ENCODE measurements at regions not wholly inside any gene's neighbourhood (a gene's known extent, or its start where the extent isn't known, plus 50 kb on each side); places are given as distances from the start of the nearest gene placed in this dataset.
"Not testable (repeated sequence)": the region's sequence is repeated elsewhere in the genome, so short reads cannot be mapped to it uniquely, and the experiment has no call there.

DNA sequence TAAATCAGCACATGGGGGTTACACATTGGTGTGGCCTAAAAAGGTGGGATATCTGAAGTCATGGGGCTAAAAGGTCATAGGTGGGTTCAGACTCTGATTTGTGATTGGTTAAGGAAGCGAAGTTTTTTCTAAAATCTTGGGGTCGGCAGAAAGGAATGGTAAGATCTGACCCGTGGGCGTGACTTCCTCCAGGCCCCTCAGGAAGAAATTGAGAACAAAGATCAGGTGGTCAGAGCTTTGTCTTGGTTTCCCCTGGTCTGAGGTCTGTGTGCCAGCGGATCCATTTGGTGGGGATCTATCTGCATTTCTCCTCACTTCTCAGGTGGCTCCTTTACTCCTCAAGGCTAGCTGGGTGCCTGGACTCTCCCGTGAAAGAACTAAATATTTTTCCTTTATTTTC lies 302.8 kb downstream of the ABCC12 start:
- no peak for DNase-seq

DNA sequence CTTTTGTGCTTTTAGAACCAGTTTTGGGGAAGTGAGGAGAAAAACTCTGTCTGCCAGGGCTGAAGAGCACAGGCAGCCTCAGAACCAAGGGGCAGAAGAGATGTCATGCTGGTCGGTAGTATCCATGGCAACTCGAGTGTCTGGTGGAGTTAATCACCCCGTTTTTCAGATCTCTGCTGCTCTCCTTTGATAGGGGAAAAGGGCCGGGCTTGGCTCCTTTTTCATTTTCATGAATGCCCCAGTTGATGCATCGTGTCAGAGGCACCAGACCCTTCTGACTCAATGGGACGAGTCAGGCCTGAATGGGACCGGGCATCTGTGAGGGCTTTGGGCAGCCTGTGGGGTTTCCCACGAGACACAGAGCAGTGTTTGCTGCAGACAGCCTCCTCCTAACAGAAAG lies 304.6 kb downstream of the ABCC12 start:
- DNase-seq: no peak

DNA sequence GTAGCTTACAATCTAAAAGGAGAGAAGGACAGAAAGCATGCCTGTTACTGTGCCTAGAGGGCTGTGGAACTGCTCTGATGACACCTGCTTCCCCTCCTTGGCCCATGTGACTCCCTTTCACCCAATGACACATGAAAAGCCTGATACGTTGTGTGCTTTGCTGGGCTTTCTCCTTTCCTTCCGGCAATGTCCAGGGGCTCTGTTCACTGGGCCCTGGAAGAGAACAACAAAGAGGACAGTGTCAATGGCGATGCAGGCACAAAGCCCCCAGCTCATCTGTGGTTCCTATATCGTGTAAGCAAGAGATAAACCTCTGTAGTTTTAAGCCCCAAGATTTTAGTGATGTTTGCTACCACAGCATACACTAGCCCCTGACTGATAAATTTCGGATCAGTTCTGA lies 306.1 kb downstream of the ABCC12 start:
- DNase-seq: no peak

DNA sequence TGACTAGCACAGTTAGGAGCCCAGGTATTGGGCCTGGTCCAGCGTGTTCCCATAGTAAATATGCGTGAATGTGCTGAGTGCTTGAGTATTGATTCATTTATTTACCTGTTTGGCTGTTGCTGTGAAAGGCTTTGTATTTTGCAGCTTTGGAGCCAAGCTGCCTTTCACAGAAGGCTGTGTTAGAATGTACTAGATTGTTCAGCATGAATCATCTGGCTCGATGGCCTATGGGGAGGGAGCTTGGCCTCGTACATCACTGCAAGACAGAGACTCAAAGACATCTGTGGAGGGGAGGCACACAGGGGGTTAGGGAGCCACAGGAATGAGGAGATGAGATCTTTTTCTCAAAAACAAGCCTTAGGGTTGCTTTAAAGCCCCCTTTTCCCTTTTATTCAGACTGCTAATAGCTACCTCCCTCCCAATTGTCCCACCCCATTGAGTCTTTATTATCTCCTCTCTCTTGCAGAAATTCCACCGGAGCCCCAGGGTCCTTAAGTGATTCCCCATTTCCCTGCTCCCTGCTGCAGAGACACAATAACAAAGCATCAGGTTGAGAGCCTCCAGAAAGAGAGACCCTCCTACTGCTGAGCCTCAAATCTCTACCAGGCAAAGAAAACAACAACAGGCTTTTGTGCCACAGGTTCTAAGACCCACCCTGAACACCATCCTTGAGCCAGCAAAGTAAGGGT lies 307.2 kb downstream of the ABCC12 start:
- DNase-seq: no peak

DNA sequence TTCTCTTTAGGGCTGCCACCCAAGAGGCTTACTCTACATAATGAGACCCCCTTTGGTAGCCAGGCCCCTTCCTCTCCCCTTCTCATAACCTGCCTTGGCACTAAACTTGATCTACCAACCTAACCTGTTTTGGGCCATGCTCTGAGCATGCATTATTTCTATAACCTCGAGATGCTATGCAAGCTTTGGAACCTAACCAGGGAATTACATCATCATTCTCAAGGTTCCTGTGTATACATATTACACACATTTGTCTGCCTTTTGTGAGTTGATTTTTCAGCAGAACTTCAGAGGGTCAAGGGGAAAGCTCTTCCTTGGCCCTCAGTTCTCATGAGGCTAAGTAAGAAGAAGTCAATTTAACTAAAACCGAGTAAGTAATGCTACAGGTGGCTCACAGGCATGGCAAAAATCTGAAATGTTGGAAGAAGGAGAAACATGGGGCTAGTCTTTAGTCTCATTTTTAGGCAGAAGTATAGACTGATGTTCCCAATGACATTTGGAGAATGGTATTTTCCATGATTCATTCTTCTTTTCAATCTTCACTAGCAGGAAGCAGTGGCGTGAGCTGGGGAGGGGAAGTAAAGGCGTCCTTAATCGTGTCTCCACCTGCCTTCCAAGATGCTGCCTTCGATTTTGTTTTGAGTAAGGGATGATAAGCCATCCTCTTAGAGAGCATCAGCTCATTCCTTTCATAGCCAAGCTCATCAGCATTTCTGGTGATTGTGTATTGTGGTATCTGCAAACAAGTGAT lies 308.4 kb downstream of the ABCC12 start:
- no peak for DNase-seq

DNA sequence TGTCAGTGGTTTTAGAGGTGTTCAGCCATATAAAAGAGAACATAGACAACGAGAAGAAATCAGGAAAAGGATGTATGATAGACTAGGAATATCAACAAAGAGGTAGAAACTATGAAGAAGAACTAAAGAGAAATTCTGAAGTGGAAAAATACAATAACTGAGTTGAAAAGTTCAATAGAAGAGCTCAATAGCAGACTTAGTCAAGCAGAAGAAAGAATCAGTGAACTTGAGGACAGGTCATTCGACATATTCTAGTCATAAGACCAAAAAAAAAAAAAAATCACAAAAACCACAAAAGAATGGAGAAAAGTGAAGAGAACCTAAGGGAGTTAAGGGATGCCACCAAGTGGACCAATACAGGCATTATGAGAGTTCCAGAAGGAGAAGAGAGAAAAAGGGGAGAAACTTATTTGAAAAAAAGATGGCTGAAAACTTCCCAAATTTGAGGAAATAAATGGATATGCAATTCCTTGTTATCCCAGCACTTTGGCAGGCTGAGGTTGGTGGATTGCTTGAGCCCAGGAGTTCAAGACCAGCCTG lies 321.2 kb downstream of the ABCC12 start:
- DNase-seq: no peak

DNA sequence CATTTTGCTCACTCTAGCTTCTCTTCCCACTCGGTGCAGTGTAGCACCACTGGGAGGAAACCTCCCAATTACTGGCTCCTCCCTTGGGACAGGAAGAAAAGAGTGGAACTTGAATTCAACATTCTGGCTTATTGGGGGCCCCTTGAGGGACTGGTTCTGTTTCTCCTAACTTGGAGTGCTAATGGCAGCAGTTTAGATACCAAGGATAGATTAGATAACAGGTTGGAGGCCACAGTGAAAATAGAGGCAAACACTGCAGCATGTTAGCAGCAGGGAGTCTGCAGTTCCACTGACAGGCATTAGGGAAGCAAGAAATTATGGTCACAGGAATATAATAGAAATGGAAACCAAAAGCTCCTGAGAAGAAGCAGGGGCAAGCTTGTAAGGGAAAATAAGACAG lies 322.0 kb downstream of the ABCC12 start:
- no peak for DNase-seq

DNA sequence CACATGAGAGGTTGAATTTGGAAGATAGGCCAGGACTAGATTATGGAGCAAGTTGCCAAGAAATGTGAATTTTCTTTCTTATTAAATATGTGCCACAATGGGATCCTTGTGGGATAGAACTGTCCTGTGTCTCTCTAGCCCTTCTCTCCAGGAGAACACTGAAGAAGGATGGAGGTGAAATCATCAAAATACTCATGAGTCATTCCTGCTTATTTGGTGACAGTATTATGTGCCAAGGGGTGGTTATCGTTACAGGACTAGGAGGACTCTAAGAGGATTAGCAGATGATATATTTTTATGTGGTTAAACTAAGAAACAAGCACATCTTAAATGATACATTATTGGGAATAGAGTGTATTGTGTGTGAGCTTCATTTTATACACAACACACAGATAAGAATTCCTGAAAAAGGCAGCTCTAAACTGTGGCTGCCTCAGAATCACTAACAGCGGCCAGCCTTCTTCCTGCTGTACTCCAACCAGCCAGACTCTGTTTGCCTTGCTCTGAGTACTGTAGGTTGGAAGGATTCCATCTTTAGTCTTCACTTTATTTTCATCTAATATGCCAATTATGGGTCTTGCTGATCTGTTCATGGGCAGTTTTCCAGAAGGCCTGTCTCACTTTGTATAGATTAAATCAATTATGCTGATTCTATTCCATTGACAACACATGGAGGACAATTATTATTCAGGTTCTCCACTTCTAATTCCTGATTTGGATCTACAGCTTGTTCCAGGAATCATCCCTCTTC lies 325.8 kb downstream of the ABCC12 start:
- DNase-seq: no peak

DNA sequence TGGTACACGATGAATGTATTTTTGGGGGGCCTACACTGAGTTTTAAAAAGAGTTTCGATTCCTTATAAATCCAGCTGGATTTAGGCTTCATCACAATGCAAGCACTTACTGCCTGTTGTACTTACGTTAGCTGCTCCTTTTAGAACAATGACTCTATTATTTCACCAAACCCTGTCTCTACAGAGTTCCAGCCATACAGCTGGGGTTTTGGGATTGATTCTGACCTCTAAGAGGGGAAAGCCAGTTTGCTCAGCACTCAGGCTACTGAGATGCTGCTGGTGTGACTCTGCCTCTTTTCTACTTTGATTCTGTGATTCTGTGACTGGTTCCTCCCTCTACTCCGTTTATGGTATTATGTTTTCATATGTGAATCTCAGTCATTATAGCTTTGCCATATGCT lies 329.7 kb downstream of the ABCC12 start:
- DNase-seq: no peak

DNA sequence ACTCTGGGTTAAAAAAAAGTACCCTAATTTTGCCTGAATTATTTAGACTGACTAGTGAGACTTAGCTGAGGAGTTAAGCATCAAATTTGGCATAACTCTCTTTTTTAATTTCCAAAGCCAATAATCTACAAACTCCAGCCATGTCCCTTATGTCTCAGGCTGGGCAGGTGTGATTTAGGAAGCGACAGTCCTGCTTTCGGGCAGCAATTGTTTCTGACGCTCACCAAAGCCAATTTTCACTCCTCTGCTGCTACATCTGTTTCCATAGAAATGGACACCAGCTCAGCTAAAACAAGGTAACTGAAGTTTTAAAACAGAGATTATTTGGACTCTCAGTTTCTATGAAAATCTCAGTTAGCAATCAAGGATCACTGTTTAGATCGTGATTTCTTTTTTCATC lies 338.7 kb downstream of the ABCC12 start:
- DNase-seq: no peak

DNA sequence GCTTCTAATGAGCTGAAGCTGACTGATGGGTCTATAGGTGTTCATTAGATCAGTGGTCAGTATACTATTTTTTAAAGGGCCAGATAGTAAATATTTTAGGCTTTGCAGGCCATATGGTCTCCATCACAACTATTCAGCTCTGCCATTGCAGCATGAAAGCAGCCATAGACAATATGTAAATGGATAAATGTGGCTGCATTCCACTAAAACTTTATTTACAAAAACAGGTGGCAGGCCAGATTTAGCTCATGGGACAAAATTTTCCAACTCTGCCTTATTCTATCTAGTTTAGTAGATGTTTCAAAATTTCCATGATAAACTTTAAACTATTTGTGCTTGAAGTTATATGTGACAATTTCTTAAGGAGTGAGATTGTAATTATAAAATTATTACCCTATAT lies 339.3 kb downstream of the ABCC12 start:
- no peak for DNase-seq

DNA sequence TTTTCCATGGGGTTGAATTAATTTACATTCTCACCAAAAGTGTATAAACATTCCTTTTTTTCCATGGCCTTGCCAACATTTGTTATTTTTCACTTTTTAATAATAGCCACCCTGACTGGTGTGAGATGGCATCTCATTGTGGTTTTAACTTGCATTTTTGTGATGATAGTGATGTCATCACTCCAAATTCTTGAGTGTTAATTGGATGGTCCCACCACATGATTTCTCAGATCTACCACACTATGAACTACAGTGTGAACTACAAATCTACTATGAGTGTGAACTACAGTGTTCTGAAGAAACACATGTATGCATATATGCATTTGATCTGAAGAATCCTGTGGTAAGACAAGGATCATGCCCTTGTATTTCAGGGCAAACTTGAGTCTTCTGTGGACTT lies 340.1 kb downstream of the ABCC12 start:
- DNase-seq: no peak

DNA sequence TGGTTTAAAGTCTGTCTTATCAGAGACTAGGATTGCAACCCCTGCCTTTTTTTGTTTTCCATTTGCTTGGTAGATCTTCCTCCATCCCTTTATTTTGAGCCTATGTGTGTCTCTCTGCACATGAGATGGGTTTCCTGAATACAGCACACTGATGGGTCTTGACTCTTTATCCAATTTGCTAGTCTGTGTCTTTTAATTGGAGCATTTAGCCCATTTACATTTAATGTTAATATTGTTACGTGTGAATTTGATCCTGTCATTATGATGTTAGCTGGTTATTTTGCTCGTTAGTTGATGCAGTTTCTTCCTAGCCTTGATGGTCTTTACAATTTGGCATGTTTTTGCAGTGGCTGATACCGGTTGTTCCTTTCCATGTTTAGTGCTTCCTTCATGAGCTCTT lies 344.0 kb downstream of the ABCC12 start:
- not testable (repeated sequence) for DNase-seq

DNA sequence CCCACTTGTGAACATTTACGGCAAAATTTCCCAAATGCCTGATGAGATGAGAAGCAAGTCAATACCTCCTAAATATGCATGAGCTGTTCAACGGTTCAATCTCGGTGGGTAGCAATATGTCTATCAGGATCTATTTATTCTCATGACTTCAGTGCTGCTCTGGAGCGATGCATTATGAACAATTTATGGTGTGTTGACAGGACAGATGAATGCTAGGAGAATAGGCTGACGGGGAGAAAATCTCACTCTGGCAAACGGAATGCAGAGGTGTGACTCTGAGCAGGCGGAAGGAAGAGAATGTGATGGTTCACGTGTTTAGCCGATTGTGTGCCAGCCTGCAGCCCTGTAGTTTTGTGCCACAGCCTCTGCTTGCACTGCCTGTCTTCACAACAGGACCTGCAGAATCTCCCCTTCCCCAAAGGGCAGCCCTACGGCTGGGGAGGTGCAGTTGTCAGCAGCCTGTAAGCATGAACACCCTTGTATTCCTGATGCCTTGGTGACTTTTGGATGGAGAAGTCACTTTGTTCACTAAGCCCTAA lies 345.2 kb downstream of the PHKB start:
- DNase-seq: no peak

DNA sequence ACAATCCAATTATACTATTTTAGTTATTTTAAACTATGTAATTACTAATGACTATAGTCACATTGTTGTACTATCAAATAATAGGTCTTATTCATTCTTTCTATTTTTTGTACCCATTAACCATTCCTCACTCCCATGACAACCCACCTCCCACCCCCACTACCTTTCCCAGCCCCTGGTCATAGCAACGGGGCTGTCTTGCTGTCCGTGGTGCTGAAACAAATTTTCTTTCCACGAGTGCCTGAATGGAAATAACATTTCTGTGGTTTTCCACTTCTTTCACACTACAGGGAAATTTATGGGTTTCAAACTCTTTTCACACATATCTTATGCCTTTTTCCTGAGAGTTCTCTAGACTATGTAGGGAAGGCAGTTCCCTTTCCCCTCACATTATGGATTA lies 326.6 kb downstream of the PHKB start:
- no peak for DNase-seq

DNA sequence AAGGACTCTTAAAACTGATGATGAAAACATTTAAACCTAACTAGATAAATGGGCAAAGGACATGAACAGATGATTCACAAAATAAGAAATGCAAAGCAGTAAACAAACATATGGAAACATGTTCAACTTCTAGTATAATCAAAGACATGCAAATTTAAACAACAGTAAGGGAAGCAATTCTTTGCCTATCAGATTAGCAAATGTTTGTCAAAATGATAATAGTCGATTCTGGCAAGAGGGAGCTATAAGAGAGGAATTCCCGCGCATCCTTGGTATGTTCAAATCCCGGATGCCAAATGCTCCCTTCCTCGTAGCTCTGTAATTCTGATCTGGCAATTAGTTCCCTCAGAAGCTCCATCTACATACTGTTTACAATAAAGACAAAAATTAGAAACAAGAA lies 320.5 kb downstream of the PHKB start:
- DNase-seq: no peak

DNA sequence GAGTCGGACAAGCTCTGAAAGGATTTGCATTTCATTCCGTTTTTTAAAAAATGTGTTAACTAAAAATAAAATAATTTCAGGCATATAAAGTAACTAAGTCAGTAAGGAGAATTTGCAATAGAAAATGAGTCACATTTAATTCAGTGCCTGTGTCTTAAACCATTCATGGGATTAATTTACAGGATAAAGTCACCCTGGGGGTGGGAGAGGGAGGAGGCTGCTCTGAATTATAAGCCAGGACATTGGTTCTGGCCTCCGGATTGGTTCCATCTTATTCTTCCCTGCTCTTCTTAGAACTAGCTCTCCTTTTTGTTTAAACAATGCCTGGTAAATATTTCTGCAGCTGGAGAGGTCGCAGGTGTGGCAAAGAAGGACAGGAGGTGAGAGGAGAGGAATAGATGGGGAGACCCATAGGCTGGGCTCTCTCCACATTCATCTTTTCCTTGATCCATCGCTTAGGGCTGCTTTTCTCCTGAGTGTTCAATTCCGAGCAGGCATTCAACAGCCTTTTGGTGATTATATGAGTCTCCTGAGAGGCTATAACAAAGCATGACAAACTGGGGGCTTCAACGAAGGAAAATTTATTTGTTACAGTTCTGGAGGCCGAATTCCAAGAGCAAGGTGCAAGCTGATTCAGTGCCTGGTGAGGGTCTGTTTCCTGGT lies 319.2 kb downstream of the PHKB start:
- DNase-seq: no peak

DNA sequence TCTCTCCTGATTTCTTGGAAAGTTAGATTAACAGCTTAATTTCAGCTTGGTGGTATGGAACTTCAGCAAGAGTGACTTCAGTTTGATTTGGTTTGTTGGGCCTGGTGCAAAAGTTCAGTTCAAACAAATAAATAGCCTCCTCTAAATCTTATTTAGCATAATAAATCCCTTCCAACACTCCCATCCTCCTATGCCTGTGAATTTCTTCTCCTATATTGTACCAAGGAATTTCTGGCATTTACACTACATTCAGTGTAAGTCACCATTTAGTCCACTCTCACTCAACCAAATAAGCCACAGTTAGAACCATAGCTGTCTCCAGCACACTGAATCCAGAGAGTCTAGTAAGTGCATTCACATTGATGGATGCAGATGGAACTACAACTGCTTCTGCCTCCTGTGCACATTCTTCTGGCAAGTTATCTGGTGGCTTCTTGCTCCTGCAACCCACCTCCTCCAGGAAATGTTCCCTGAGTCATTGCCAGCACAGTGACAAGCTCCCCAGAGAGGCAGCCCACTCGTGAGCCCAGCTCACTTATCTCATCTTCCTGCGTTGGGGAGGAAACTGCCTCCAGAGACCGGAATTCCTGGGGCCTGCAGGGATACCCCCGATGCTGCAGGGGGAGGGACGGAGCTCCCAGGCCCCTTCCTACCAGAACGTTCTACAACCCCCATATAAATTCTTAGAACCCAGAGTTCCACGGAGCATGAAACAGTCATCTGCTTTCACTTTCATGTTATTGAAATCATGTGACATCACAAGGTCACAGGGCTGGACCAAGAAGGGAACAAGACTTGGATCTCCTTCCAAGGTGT lies 318.3 kb downstream of the PHKB start:
- peak; percentile 19 to 29 for DNase-seq

DNA sequence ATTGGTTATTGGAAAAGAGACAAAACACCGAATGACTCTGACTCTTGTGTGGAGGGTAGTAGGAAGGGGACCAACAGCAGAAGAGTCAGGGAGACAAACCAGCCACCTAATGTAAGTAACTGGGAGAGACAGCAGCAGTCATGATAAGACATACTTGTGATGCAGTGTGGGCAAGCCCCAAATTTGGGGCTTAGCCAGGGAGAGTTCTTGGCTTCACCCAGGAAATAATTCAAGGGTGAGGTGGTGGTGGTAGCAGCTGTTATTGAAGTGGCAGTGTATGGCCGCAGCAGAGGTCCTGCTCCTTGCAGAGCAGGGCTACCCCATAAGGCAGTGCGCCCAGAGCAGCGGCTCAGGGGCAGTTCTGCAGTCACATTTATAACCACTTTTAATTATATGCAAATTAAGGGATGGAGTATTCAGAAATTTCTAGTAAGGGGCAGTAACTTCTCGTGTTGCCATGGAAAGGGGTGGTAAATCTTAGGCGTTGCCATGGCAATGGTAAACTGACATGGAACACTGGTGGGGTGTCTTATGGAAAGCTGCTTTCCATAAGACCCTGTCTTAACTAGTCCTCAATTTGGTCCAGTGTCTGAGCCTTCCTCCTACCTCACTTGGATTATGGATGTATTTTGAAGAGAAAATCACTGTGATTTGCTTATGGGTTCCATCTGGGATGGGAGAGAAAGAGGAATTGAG lies 317.1 kb downstream of the PHKB start:
- DNase-seq: no peak

DNA sequence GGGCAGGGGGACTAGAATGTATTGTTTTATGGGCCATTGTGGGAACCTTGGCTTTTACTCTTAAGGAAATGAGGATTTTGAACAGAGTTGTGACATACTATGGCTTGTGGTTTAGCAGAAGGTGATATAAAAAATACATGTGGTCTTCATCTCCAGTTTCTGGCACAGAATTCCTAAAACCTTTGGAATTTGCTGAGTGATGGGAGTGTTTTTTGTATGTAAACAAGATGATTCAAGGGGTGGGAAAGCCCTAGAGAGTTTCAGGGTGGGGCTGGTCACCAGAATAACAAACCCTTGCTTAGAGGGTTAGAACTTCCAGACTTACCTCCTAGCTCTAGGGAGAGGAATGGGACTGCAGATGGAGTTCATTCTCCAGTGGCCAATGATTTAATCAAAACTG lies 316.1 kb downstream of the PHKB start:
- DNase-seq: no peak

DNA sequence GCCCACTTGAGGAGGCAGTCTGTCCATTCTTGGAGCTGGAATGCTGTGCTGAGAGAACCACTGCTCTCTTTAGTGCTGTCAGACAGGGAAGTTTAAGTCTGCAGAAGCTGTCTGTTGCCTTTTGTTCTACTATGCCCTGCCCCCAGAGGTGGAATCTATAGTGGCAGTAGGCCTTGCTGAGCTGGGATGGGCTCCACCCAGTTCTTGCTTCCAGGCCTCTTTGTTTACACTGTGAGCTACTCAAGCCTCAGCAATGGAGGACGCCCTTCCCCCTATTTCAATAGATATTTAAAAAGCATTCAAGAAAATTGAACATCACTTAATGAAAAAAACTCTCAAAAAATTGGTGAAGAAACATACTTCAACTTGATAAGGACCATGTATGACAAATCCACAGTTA lies 313.5 kb downstream of the PHKB start:
- no peak for DNase-seq
